ENCODE measurements at regions not wholly inside any gene's neighbourhood (a gene's known extent, or its start where the extent isn't known, plus 50 kb on each side); places are given as distances from the start of the nearest gene placed in this dataset.

- TF ChIP-seq HNF4G (IDR thresholded peaks at IDR 0.05) (no peak), RXRA (IDR thresholded peaks at IDR 0.05) (no peak), JUND (IDR thresholded peaks at IDR 0.05) (no peak), GABPA (IDR thresholded peaks at IDR 0.05 in 1 of 2, conservative IDR thresholded peaks at IDR 0.05 in 1 of 2) (no peak), TAF1 (conservative IDR thresholded peaks at IDR 0.05) (no peak)
- TF ChIP-seq, protein P1, sequence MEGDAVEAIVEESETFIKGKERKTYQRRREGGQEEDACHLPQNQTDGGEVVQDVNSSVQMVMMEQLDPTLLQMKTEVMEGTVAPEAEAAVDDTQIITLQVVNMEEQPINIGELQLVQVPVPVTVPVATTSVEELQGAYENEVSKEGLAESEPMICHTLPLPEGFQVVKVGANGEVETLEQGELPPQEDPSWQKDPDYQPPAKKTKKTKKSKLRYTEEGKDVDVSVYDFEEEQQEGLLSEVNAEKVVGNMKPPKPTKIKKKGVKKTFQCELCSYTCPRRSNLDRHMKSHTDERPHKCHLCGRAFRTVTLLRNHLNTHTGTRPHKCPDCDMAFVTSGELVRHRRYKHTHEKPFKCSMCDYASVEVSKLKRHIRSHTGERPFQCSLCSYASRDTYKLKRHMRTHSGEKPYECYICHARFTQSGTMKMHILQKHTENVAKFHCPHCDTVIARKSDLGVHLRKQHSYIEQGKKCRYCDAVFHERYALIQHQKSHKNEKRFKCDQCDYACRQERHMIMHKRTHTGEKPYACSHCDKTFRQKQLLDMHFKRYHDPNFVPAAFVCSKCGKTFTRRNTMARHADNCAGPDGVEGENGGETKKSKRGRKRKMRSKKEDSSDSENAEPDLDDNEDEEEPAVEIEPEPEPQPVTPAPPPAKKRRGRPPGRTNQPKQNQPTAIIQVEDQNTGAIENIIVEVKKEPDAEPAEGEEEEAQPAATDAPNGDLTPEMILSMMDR (IDR thresholded peaks at IDR 0.05; ENCODE audit: low read depth, low read length, missing input control): no peak
These were observed 1128.2 kb upstream of the PCDH9 start (continued) for GRCh38 chr13:68358294-68358705.

DNA sequence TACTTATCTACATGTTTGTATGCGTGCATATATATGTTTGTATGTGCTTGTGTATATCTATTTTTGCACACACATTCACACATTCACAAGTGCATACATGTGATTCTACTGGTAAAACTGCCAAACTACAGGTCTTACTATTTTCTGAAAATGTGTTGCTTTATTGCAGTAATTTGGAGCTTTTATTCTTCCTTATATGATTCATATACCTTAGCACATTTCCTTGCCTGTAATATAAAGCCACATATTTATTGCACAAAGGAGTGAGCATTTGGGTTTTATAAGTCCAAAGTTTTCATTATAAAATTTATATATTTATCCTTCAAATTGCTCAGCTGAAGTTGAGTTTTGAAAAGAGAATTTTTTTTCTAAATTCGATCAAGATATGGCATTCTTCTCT is 1120.4 kb upstream of the PCDH9 start:
- Histone ChIP-seq H3K4me1 (ENCODE audit: control insufficient read depth in 4 of 4, insufficient read depth in 4 of 4, low read length in 3 of 4) (no peaks in the 10 kb centered on the region), H3K36me3 (ENCODE audit: control insufficient read depth in 4 of 4, insufficient read depth in 3 of 4, low read depth in 1 of 4, low read length in 3 of 4) (no peaks in the 10 kb centered on the region), H3K9me3 (ENCODE audit: control insufficient read depth in 4 of 4, low read length in 3 of 4) (no peaks in the 10 kb centered on the region), H3K27me3 (ENCODE audit: control insufficient read depth in 4 of 4, insufficient read depth in 4 of 4, low read length in 3 of 4) (no peaks in the 10 kb centered on the region), H3K4me3 (ENCODE audit: low read depth in 1 of 3, low read length in 3 of 3) (no peak overlapping the region), H3K27ac (ENCODE audit: low read depth in 1 of 2, low read length in 2 of 2) (no peak overlapping the region), H3K9ac (ENCODE audit: low read depth in 1 of 2, low read length in 2 of 2) (no peak overlapping the region)
- WGBS: 64% methylated on average over 2 of the region's 2 CpGs
- TF ChIP-seq GABPA (IDR thresholded peaks at IDR 0.05 in 1 of 2, conservative IDR thresholded peaks at IDR 0.05 in 1 of 2) (no peak), SP1 (IDR thresholded peaks at IDR 0.05) (no peak), REST (IDR thresholded peaks at IDR 0.05) (no peak)
- DNase-seq (ENCODE audit: low spot score): no peak

DNA sequence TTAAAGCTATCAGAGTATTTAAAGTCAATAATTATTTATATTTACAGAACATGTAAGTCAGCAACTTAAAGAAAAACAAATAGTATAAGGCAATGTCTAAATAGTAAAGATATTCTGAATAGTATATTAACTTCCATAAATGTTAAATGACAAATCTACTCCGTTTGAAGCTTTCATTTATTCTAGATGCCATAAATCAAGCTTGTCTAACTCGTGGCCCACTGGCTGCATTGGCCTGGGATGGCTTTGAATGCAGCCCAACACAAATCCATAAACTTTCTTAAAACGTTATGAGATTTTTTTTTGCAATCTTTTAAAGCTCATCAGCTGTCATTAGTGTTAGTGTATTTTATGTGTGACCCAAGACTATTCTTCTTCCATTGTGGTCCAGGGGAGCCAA is 1117.1 kb upstream of the PCDH9 start:
- WGBS: 42% methylated on average over 3 of the region's 3 CpGs
- H3K9ac ChIP-seq (ENCODE audit: low read depth in 1 of 2, low read length in 2 of 2): no peak overlapping the region

More for the DNA sequence above, 1117.1 kb upstream of the PCDH9 start:
- no peak overlapping the region for H3K4me3 ChIP-seq (ENCODE audit: low read depth in 1 of 3, low read length in 3 of 3)
- DNase-seq (ENCODE audit: low spot score): no peak
- H3K27ac ChIP-seq (ENCODE audit: low read depth in 1 of 2, low read length in 2 of 2): no peak overlapping the region
- H3K27me3 ChIP-seq (ENCODE audit: control insufficient read depth in 4 of 4, insufficient read depth in 4 of 4, low read length in 3 of 4): no peaks in the 10 kb centered on the region
- no peaks in the 10 kb centered on the region for H3K4me1 ChIP-seq (ENCODE audit: control insufficient read depth in 4 of 4, insufficient read depth in 4 of 4, low read length in 3 of 4)
- no peak for TF ChIP-seq HNF4A (conservative IDR thresholded peaks at IDR 0.05)
- TF ChIP-seq FOXA1 (IDR thresholded peaks at IDR 0.05): no peak
- no peak for TF ChIP-seq MAX (IDR thresholded peaks at IDR 0.05)
- no peak for TF ChIP-seq EGR1 (IDR thresholded peaks at IDR 0.05; ENCODE audit: low read depth in 2 of 2)
- H3K9me3 ChIP-seq (ENCODE audit: control insufficient read depth in 4 of 4, low read length in 3 of 4): no peaks in the 10 kb centered on the region
- H3K36me3 ChIP-seq (ENCODE audit: control insufficient read depth in 4 of 4, insufficient read depth in 3 of 4, low read depth in 1 of 4, low read length in 3 of 4): no peaks in the 10 kb centered on the region
